ENCODE measurements at regions not wholly inside any gene's neighbourhood (a gene's known extent, or its start where the extent isn't known, plus 50 kb on each side); places are given as distances from the start of the nearest gene placed in this dataset.

- in situ Hi-C loops (cut with MboI; ENCODE audit: low pct_unique_long_range_greater_than_20kb, low sequenced_read_pairs) = no loop called here
- no peak for DNase-seq
Observed at GRCh38 chr3:5270666-5271371, 83.3 kb downstream of the EDEM1 start.

GRCh38 chr3:5271372-5271683, 83.8 kb downstream of the EDEM1 start:
- in situ Hi-C loops (cut with MboI; ENCODE audit: low pct_unique_long_range_greater_than_20kb, low sequenced_read_pairs) = no loop called here
- DNase-seq = no peak

- in situ Hi-C loops (cut with MboI; ENCODE audit: low pct_unique_long_range_greater_than_20kb, low sequenced_read_pairs) = no loop called here
Observed at GRCh38 chr3:5272387-5272786, 84.9 kb downstream of the EDEM1 start.

GRCh38 chr3:5274091-5274490, 86.6 kb downstream of the EDEM1 start:
- DNase-seq = no peak
- in situ Hi-C loops (cut with MboI; ENCODE audit: low pct_unique_long_range_greater_than_20kb, low sequenced_read_pairs) = no loop called here

More at GRCh38 chr3:5272387-5272786, 84.9 kb downstream of the EDEM1 start:
- DNase-seq = no peak

- DNase-seq = no peak
- in situ Hi-C loops (cut with MboI; ENCODE audit: low pct_unique_long_range_greater_than_20kb, low sequenced_read_pairs) = no loop called here
Observed at GRCh38 chr3:5275529-5275928, 88.0 kb downstream of the EDEM1 start.

- in situ Hi-C loops (cut with MboI; ENCODE audit: low pct_unique_long_range_greater_than_20kb, low sequenced_read_pairs) = no loop called here
- DNase-seq = no peak
Observed at GRCh38 chr3:5276934-5277333, 89.4 kb downstream of the EDEM1 start.

- in situ Hi-C loops (cut with MboI; ENCODE audit: low pct_unique_long_range_greater_than_20kb, low sequenced_read_pairs) = no loop called here
- DNase-seq = no peak
Observed at GRCh38 chr3:5277612-5278236, 90.2 kb downstream of the EDEM1 start.

GRCh38 chr3:5278666-5279065, 91.2 kb downstream of the EDEM1 start:
- no peak for DNase-seq
- in situ Hi-C loops (cut with MboI; ENCODE audit: low pct_unique_long_range_greater_than_20kb, low sequenced_read_pairs) = no loop called here

GRCh38 chr3:5282703-5283102, 95.2 kb downstream of the EDEM1 start:
- in situ Hi-C loops (cut with MboI; ENCODE audit: low pct_unique_long_range_greater_than_20kb, low sequenced_read_pairs) = no loop called here
- no peak for DNase-seq

GRCh38 chr3:5285439-5285838, 97.9 kb downstream of the EDEM1 start:
- in situ Hi-C loops (cut with MboI; ENCODE audit: low pct_unique_long_range_greater_than_20kb, low sequenced_read_pairs) = no loop called here

GRCh38 chr3:5290915-5291314, 103.4 kb downstream of the EDEM1 start:
- no peak for DNase-seq
- in situ Hi-C loops (cut with MboI; ENCODE audit: low pct_unique_long_range_greater_than_20kb, low sequenced_read_pairs) = no loop called here

More at GRCh38 chr3:5285439-5285838, 97.9 kb downstream of the EDEM1 start:
- DNase-seq = no peak

GRCh38 chr3:5292512-5292911, 105.0 kb downstream of the EDEM1 start:
- no peak for DNase-seq
- in situ Hi-C loops (cut with MboI; ENCODE audit: low pct_unique_long_range_greater_than_20kb, low sequenced_read_pairs) = no loop called here

- in situ Hi-C loops (cut with MboI; ENCODE audit: low pct_unique_long_range_greater_than_20kb, low sequenced_read_pairs) = no loop called here
- DNase-seq = no peak
Observed at GRCh38 chr3:5293207-5293606, 105.7 kb downstream of the EDEM1 start.

- DNase-seq = no peak
- in situ Hi-C loops (cut with MboI; ENCODE audit: low pct_unique_long_range_greater_than_20kb, low sequenced_read_pairs) = no loop called here
Observed at GRCh38 chr3:5294356-5294755, 106.8 kb downstream of the EDEM1 start.

GRCh38 chr3:5295191-5295690, 107.7 kb downstream of the EDEM1 start:
- no peak for DNase-seq
- in situ Hi-C loops (cut with MboI; ENCODE audit: low pct_unique_long_range_greater_than_20kb, low sequenced_read_pairs) = no loop called here

- in situ Hi-C loops (cut with MboI; ENCODE audit: low pct_unique_long_range_greater_than_20kb, low sequenced_read_pairs) = no loop called here
- no peak for DNase-seq
Observed at GRCh38 chr3:5296362-5296761, 108.9 kb downstream of the EDEM1 start.

- no peak for DNase-seq
- in situ Hi-C loops (cut with MboI; ENCODE audit: low pct_unique_long_range_greater_than_20kb, low sequenced_read_pairs) = no loop called here
Observed at GRCh38 chr3:5297895-5298294, 110.4 kb downstream of the EDEM1 start.

- in situ Hi-C loops (cut with MboI; ENCODE audit: low pct_unique_long_range_greater_than_20kb, low sequenced_read_pairs) = no loop called here
- DNase-seq = peak; percentile 34
Observed at GRCh38 chr3:5298453-5298852, 110.9 kb downstream of the EDEM1 start.

- no peak for DNase-seq
- in situ Hi-C loops (cut with MboI; ENCODE audit: low pct_unique_long_range_greater_than_20kb, low sequenced_read_pairs) = no loop called here
Observed at GRCh38 chr3:5299161-5299560, 111.7 kb downstream of the EDEM1 start.

GRCh38 chr3:5300638-5301037, 113.1 kb downstream of the EDEM1 start:
- in situ Hi-C loops (cut with MboI; ENCODE audit: low pct_unique_long_range_greater_than_20kb, low sequenced_read_pairs) = no loop called here
- no peak for DNase-seq
